GM12874 (cell line): ENCODE measurements at regions not wholly inside any gene's neighbourhood (a gene's known extent, or its start where the extent isn't known, plus 50 kb on each side); places are given as distances from the start of the nearest gene placed in this dataset.

Experiments used
- TF ChIP-seq, protein P1 (sequence below): IDR thresholded peaks from 2 replicates; pipeline ENCODE4 v1.5.1; 2011; ENCODE audit warnings: low read depth, mild to moderate bottlenecking, control low read depth, low read length, moderate library complexity; ENCODE audit not compliant: insufficient read depth

DNA sequence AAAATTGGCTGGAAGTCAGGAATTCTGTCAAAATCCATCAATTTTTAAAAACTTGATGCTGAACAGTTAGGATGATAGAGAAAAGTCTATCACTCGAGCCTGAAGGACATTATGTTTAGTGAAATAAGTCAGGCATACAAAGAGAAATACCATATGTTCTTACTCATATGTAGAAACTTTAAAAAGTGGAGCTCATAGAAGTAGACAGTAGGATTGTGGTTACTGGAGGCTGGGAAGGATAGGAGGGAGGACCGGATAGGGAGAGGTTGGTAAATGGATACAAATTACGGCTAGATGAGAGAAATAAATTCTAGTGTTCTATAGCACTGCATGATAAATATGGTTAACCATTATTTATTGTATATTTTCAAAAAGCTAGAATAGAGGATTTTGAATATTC is 389.5 kb upstream of the RASGRP1 start:
- TF ChIP-seq, protein P1, sequence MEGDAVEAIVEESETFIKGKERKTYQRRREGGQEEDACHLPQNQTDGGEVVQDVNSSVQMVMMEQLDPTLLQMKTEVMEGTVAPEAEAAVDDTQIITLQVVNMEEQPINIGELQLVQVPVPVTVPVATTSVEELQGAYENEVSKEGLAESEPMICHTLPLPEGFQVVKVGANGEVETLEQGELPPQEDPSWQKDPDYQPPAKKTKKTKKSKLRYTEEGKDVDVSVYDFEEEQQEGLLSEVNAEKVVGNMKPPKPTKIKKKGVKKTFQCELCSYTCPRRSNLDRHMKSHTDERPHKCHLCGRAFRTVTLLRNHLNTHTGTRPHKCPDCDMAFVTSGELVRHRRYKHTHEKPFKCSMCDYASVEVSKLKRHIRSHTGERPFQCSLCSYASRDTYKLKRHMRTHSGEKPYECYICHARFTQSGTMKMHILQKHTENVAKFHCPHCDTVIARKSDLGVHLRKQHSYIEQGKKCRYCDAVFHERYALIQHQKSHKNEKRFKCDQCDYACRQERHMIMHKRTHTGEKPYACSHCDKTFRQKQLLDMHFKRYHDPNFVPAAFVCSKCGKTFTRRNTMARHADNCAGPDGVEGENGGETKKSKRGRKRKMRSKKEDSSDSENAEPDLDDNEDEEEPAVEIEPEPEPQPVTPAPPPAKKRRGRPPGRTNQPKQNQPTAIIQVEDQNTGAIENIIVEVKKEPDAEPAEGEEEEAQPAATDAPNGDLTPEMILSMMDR: no peak

DNA sequence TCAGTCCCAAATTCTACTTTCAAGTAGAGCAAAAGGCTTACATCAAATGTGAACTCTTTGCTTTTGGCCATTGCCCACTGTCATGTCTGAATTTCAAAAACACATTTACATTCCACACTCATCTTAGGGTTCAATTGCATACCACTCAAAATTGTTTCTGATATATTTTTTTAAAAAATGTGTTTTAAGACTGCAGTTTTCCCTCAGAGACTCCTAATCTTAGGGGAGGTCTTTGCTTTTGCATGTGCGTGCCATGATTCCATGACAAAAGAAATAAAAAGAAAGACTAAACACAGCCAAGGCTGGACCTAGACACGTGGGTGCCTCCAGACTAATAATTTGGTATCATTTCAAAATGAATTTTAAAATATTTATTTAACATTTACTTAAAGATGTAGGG is 396.8 kb upstream of the RASGRP1 start:
- TF ChIP-seq, protein P1: no peak

DNA sequence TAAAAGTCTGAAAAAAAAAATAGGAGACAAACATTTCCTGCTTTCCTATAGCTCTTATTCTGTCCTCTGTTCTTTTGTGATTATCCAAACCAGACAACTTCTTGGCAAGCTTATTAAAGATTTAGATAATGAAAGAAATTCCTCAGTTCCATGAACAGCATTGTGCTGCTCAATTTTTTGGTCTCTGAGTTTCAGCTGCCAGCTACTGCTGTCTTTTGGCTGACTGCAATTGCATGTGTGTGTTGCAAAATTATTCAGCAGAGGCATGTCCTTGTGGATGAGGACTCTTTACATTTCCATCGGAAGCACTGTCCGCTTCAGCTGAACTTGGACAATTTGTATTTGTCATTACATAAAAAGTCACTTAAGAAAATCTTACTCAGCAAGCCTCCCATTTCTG is 397.3 kb upstream of the RASGRP1 start:
- TF ChIP-seq, protein P1: no peak

DNA sequence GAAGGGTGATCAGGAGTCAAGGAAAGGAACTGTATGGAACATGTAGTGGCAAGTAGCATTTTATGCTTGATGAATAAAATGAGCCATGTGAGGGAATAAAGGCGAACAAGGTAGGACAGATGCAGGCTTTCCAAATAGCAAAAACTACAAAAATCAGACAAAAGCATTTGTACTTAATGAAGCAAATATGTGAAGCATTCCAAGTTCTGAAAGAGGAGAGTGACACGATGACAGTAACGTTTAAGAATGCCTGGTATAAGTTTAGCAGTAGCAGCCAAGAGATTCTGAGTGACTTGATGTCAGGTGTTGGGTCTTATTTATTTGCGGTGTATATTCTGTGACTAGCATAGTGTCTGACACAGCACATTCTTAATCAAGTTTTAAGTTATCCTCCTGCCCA is 408.2 kb upstream of the RASGRP1 start:
- TF ChIP-seq, protein P1: no peak

DNA sequence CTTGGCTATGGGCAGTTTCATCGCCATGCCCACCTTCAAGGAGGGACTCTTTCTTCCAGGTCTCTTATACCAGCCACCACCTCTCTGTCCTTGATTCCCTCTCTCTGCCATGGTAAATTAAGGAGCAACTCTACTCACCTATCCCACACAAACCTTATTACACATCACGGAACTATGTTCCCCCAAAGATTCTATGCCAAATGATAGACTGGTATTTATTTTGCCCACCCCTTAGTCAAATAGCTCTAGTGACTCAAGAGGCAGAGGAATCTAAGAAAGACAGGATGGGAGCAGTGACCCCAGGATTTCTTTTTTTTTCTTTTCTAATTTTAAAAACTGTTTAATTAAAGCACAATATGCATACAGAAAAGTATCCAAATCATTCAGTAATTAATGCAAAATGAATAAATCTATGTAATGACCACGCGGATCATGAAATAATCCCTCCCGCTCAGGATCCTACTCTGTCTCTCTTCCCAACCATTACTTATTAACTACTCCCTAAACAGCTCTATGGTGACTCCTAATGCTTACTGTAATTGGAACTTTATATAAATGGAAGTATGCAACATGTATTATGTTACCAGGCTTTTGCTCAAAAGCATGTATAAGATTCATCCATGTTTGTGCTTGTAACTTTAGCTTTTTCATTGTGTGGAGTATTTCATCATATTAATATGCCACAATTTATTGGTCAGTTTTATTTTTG is 410.8 kb upstream of the RASGRP1 start:
- TF ChIP-seq, protein P1: no peak

DNA sequence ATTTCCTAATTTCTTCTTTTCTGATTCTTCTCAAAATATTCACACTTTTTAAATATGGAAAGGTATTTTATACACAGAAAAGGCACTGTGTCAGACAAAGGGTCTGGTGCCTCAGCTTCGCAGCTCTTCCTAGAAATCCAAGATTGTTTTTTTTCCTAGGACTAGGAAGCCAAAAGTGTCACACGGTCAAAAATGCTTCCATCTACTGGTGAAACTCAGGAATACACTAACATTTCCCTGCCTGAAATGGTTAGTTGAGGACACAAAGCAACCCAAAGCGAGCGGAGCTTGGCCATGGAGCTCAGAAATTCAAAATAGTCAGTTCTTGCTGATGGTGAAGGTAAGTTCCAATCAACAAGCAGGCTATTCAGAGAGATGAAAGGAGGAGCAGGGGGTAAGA is 426.5 kb upstream of the RASGRP1 start:
- TF ChIP-seq, protein P1: 0 out of 2 replicates have a peak, but pooled peaks have one; percentile 2

DNA sequence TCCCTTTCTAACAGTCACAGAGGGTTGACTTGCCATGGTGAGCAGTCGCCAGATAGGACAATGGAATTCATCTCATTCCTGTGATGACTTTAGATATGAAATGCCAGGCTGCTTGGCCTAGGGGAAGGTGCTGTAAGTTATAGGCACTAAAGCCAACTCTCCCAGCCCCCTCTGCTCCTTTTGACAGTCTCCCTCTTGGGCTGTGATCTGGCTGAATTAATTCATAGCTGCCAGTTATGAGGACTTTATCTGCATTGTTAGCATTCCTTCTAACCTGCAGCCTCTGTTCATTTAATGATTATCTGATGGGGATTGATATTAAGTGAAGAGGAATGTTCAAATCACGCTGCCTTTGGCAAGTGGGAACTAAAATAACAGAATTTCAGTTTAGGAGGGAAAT is 427.1 kb upstream of the RASGRP1 start:
- TF ChIP-seq, protein P1: no peak
